OCI-LY3 (cell line): ENCODE measurements at regions not wholly inside any gene's neighbourhood (a gene's known extent, or its start where the extent isn't known, plus 50 kb on each side); places are given as distances from the start of the nearest gene placed in this dataset.
"Not testable (repeated sequence)": the region's sequence is repeated elsewhere in the genome, so short reads cannot be mapped to it uniquely, and the experiment has no call there.

Source experiments
- CTCF ChIP-seq: fragments of 200-600, 300-600 bp; sonication (generic); IDR thresholded peaks from 2 replicates; pipeline ENCODE4 v1.5.1; 2014; ENCODE audit warnings: antibody characterized with exemption, low read length, low read depth
- EZH2phosphoT487 ChIP-seq: fragments of 200-600 bp; shearing (Covaris generic); IDR thresholded peaks from 2 replicates; pipeline ENCODE4 v1.6.1; 2018; ENCODE audit warnings: antibody characterized with exemption, mixed run types, low read depth

DNA sequence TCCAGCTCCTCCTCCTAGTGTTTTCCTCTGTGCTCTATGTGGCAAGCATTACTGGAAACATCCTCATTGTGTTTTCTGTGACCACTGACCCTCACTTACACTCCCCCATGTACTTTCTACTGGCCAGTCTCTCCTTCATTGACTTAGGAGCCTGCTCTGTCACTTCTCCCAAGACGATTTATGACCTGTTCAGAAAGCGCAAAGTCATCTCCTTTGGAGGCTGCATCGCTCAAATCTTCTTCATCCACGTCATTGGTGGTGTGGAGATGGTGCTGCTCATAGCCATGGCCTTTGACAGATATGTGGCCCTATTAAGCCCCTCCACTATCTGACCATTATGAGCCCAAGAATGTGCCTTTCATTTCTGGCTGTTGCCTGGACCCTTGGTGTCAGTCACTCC, 64.0 kb downstream of the OR4F15 start:
- not testable (repeated sequence) for TF ChIP-seq CTCF, EZH2phosphoT487
